ENCODE measurements at regions not wholly inside any gene's neighbourhood (a gene's known extent, or its start where the extent isn't known, plus 50 kb on each side); places are given as distances from the start of the nearest gene placed in this dataset.

GRCh38 chr20:24815931-24816330 lies 133.1 kb upstream of the CST7 start:
- no peak for DNase-seq (ENCODE audit: low read depth, low spot score)

- no peak for DNase-seq (ENCODE audit: low read depth, low spot score)
These were observed 132.6 kb upstream of the CST7 start for GRCh38 chr20:24816431-24816830.

GRCh38 chr20:24816907-24817306 lies 132.2 kb upstream of the CST7 start:
- no peak for DNase-seq (ENCODE audit: low read depth, low spot score)

GRCh38 chr20:24817351-24817750 lies 131.7 kb upstream of the CST7 start:
- DNase-seq (ENCODE audit: low read depth, low spot score) = no peak

- DNase-seq (ENCODE audit: low read depth, low spot score) = no peak
These were observed 131.0 kb upstream of the CST7 start for GRCh38 chr20:24818056-24818455.

GRCh38 chr20:24819331-24819965 lies 129.6 kb upstream of the CST7 start:
- DNase-seq (ENCODE audit: low read depth, low spot score) = no peak

GRCh38 chr20:24820345-24820744 lies 128.7 kb upstream of the CST7 start:
- no peak for DNase-seq (ENCODE audit: low read depth, low spot score)

- no peak for DNase-seq (ENCODE audit: low read depth, low spot score)
These were observed 127.7 kb upstream of the CST7 start for GRCh38 chr20:24821391-24821790.

- DNase-seq (ENCODE audit: low read depth, low spot score) = no peak
These were observed 125.8 kb upstream of the CST7 start for GRCh38 chr20:24823176-24823784.

- no peak for DNase-seq (ENCODE audit: low read depth, low spot score)
These were observed 124.9 kb upstream of the CST7 start for GRCh38 chr20:24823989-24824693.

- DNase-seq (ENCODE audit: low read depth, low spot score) = no peak
These were observed 123.5 kb upstream of the CST7 start for GRCh38 chr20:24825591-24825990.

GRCh38 chr20:24827603-24828295 lies 121.3 kb upstream of the CST7 start:
- DNase-seq (ENCODE audit: low read depth, low spot score) = no peak

GRCh38 chr20:24828992-24829648 lies 119.9 kb upstream of the CST7 start:
- no peak for DNase-seq (ENCODE audit: low read depth, low spot score)

- no peak for DNase-seq (ENCODE audit: low read depth, low spot score)
These were observed 119.3 kb upstream of the CST7 start for GRCh38 chr20:24829649-24830370.

- DNase-seq (ENCODE audit: low read depth, low spot score) = no peak
These were observed 118.4 kb upstream of the CST7 start for GRCh38 chr20:24830649-24831048.

GRCh38 chr20:24831232-24831631 lies 117.8 kb upstream of the CST7 start:
- DNase-seq (ENCODE audit: low read depth, low spot score) = no peak

GRCh38 chr20:24832518-24832917 lies 116.6 kb upstream of the CST7 start:
- DNase-seq (ENCODE audit: low read depth, low spot score) = no peak

- no peak for DNase-seq (ENCODE audit: low read depth, low spot score)
These were observed 115.5 kb upstream of the CST7 start for GRCh38 chr20:24833592-24833991.

- DNase-seq (ENCODE audit: low read depth, low spot score) = no peak
These were observed 114.8 kb upstream of the CST7 start for GRCh38 chr20:24834310-24834709.

- DNase-seq (ENCODE audit: low read depth, low spot score) = no peak
These were observed 113.9 kb upstream of the CST7 start for GRCh38 chr20:24835195-24835594.

- no peak for DNase-seq (ENCODE audit: low read depth, low spot score)
These were observed 113.0 kb upstream of the CST7 start for GRCh38 chr20:24836041-24836533.
